ENCODE measurements at regions not wholly inside any gene's neighbourhood (a gene's known extent, or its start where the extent isn't known, plus 50 kb on each side); places are given as distances from the start of the nearest gene placed in this dataset.

GRCh38 chr4:23456864-23457263 is 433.0 kb downstream of the PPARGC1A start:
- FAIRE-seq, result no peak
- DNase-seq, result no peak
- Histone ChIP-seq H3K4me1 (ENCODE audit: control insufficient read depth in 2 of 3, insufficient read depth in 2 of 3, low read depth in 1 of 3, low read length in 3 of 3) (peaks cover 0 to 5% (median 3%) of the 10 kb centered on the region in 3 donors), H3K9me3 (ENCODE audit: control insufficient read depth in 2 of 3, insufficient read depth in 1 of 3, low read length in 3 of 3) (no peaks in the 10 kb centered on the region), H3K4me3 (ENCODE audit: low read length in 3 of 3) (no peak overlapping the region), H3K36me3 (ENCODE audit: control insufficient read depth in 2 of 3, insufficient read depth in 3 of 3, low read length in 3 of 3) (no peaks in the 10 kb centered on the region), H3K9ac (ENCODE audit: low read length in 3 of 3) (no peak overlapping the region), H3K27me3 (ENCODE audit: control insufficient read depth, insufficient read depth, low read length) (no peaks in the 10 kb centered on the region), H3K27ac (ENCODE audit: low read depth in 2 of 2, low read length in 2 of 2) (no peak overlapping the region)
- intact Hi-C loops (cut with DNase I), result no loop called here
- no peak for TF ChIP-seq CTCF (IDR thresholded peaks at IDR 0.05; ENCODE audit: borderline replicate concordance, extremely low read depth, insufficient read depth)

- peak; percentile 16 for TF ChIP-seq CTCF (IDR thresholded peaks at IDR 0.05; ENCODE audit: borderline replicate concordance, extremely low read depth, insufficient read depth)
- DNase-seq (peak in 3 of 5 donors; percentile 15 to 64 (median 60)), FAIRE-seq (peak; percentile 78)
- intact Hi-C loops (cut with DNase I), result no loop called here
- peaks cover 0 to 5% (median 3%) of the 10 kb centered on the region in 3 donors for H3K4me1 ChIP-seq (ENCODE audit: control insufficient read depth in 2 of 3, insufficient read depth in 2 of 3, low read depth in 1 of 3, low read length in 3 of 3)
- H3K9ac ChIP-seq (ENCODE audit: low read length in 3 of 3), result no peak overlapping the region
- H3K9me3 ChIP-seq (ENCODE audit: control insufficient read depth in 2 of 3, insufficient read depth in 1 of 3, low read length in 3 of 3), result no peaks in the 10 kb centered on the region
- H3K36me3 ChIP-seq (ENCODE audit: control insufficient read depth in 2 of 3, insufficient read depth in 3 of 3, low read length in 3 of 3), result no peaks in the 10 kb centered on the region
- no peaks in the 10 kb centered on the region for H3K27me3 ChIP-seq (ENCODE audit: control insufficient read depth, insufficient read depth, low read length)
- H3K27ac ChIP-seq (ENCODE audit: low read depth in 2 of 2, low read length in 2 of 2), result peak overlapping the region; percentile 8 to 28
- H3K4me3 ChIP-seq (ENCODE audit: low read length in 3 of 3), result no peak overlapping the region
Measured at GRCh38 chr4:23455456-23456158, 434.2 kb downstream of the PPARGC1A start.

- Histone ChIP-seq H3K27me3 (ENCODE audit: control insufficient read depth, insufficient read depth, low read length) (no peaks in the 10 kb centered on the region), H3K9ac (ENCODE audit: low read length in 3 of 3) (no peak overlapping the region), H3K27ac (ENCODE audit: low read depth in 2 of 2, low read length in 2 of 2) (no peak overlapping the region), H3K9me3 (ENCODE audit: control insufficient read depth in 2 of 3, insufficient read depth in 1 of 3, low read length in 3 of 3) (no peaks in the 10 kb centered on the region), H3K36me3 (ENCODE audit: control insufficient read depth in 2 of 3, insufficient read depth in 3 of 3, low read length in 3 of 3) (no peaks in the 10 kb centered on the region), H3K4me1 (ENCODE audit: control insufficient read depth in 2 of 3, insufficient read depth in 2 of 3, low read depth in 1 of 3, low read length in 3 of 3) (no peaks in the 10 kb centered on the region), H3K4me3 (ENCODE audit: low read length in 3 of 3) (no peak overlapping the region)
- intact Hi-C loops (cut with DNase I), result no loop called here
- TF ChIP-seq CTCF (IDR thresholded peaks at IDR 0.05; ENCODE audit: borderline replicate concordance, extremely low read depth, insufficient read depth), result no peak
- FAIRE-seq, result no peak
- no peak for DNase-seq
Measured at GRCh38 chr4:23441530-23442069, 448.2 kb downstream of the PPARGC1A start.
